Peyer's patch (tissue), 4 donors: ENCODE measurements at regions not wholly inside any gene's neighbourhood (a gene's known extent, or its start where the extent isn't known, plus 50 kb on each side); places are given as distances from the start of the nearest gene placed in this dataset.

Source experiments
- CTCF ChIP-seq, 6 experiments: fragments of 450-650 bp in 4 of 6; fragments of 200-600 bp in 2 of 6; sonication (generic) in 1 of 6; IDR thresholded peaks; one replicate each; pipeline ENCODE4 v1.5.1; 2017 to 2019; ENCODE audit warnings: antibody characterized with exemption in 6 of 6, mild to moderate bottlenecking in 3 of 6, moderate library complexity in 1 of 6
- POLR2A ChIP-seq, 2 donors: fragments of 450-650 bp; IDR thresholded peaks; one replicate each; pipeline ENCODE4 v1.5.1; 2017; ENCODE audit warnings: antibody characterized with exemption in 2 of 2, mild to moderate bottlenecking in 2 of 2, moderate library complexity in 2 of 2

GRCh38 chr7:138207555-138207971, 131.3 kb downstream of the AKR1D1 start:
- TF ChIP-seq CTCF (IDR thresholded peaks at IDR 0.05) (no peak), POLR2A (IDR thresholded peaks at IDR 0.05) (no peak)
